ENCODE measurements at regions not wholly inside any gene's neighbourhood (a gene's known extent, or its start where the extent isn't known, plus 50 kb on each side); places are given as distances from the start of the nearest gene placed in this dataset.

GRCh38 chr10:70950801-70951200 is 62.4 kb upstream of the PCBD1 start:
- no peak for TF ChIP-seq CTCF (IDR thresholded peaks at IDR 0.05)
- no peak for TF ChIP-seq POLR2A (IDR thresholded peaks at IDR 0.05)

Data from thyroid gland (tissue), 4 donors.